ENCODE measurements at regions not wholly inside any gene's neighbourhood (a gene's known extent, or its start where the extent isn't known, plus 50 kb on each side); places are given as distances from the start of the nearest gene placed in this dataset.

- TF ChIP-seq CTCF (IDR thresholded peaks at IDR 0.05) (no peak), POLR2AphosphoS5 (IDR thresholded peaks at IDR 0.05) (no peak), EP300 (IDR thresholded peaks at IDR 0.05) (no peak), POLR2A (IDR thresholded peaks at IDR 0.05; ENCODE audit: low read depth) (no peak)
Measured at GRCh38 chr4:112942077-112942476, 107.4 kb upstream of the ANK2 start.
